ENCODE measurements at regions not wholly inside any gene's neighbourhood (a gene's known extent, or its start where the extent isn't known, plus 50 kb on each side); places are given as distances from the start of the nearest gene placed in this dataset.

GRCh38 chr17:62900096-62900495 is 65.9 kb upstream of the TANC2 start:
- TF ChIP-seq, protein P1, sequence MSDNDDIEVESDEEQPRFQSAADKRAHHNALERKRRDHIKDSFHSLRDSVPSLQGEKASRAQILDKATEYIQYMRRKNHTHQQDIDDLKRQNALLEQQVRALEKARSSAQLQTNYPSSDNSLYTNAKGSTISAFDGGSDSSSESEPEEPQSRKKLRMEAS (IDR thresholded peaks at IDR 0.05), result no peak
- TF ChIP-seq, protein P2, sequence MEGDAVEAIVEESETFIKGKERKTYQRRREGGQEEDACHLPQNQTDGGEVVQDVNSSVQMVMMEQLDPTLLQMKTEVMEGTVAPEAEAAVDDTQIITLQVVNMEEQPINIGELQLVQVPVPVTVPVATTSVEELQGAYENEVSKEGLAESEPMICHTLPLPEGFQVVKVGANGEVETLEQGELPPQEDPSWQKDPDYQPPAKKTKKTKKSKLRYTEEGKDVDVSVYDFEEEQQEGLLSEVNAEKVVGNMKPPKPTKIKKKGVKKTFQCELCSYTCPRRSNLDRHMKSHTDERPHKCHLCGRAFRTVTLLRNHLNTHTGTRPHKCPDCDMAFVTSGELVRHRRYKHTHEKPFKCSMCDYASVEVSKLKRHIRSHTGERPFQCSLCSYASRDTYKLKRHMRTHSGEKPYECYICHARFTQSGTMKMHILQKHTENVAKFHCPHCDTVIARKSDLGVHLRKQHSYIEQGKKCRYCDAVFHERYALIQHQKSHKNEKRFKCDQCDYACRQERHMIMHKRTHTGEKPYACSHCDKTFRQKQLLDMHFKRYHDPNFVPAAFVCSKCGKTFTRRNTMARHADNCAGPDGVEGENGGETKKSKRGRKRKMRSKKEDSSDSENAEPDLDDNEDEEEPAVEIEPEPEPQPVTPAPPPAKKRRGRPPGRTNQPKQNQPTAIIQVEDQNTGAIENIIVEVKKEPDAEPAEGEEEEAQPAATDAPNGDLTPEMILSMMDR (IDR thresholded peaks at IDR 0.05; ENCODE audit: low read depth, low read length, missing input control), result no peak
- TF ChIP-seq SP1 (IDR thresholded peaks at IDR 0.05) (no peak), HNF4A (conservative IDR thresholded peaks at IDR 0.05) (no peak), RAD21 (IDR thresholded peaks at IDR 0.05) (no peak), RXRA (IDR thresholded peaks at IDR 0.05) (no peak)
- TF ChIP-seq, protein P3, sequence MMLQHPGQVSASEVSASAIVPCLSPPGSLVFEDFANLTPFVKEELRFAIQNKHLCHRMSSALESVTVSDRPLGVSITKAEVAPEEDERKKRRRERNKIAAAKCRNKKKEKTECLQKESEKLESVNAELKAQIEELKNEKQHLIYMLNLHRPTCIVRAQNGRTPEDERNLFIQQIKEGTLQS (IDR thresholded peaks at IDR 0.05), result no peak
- TF ChIP-seq, protein P4, sequence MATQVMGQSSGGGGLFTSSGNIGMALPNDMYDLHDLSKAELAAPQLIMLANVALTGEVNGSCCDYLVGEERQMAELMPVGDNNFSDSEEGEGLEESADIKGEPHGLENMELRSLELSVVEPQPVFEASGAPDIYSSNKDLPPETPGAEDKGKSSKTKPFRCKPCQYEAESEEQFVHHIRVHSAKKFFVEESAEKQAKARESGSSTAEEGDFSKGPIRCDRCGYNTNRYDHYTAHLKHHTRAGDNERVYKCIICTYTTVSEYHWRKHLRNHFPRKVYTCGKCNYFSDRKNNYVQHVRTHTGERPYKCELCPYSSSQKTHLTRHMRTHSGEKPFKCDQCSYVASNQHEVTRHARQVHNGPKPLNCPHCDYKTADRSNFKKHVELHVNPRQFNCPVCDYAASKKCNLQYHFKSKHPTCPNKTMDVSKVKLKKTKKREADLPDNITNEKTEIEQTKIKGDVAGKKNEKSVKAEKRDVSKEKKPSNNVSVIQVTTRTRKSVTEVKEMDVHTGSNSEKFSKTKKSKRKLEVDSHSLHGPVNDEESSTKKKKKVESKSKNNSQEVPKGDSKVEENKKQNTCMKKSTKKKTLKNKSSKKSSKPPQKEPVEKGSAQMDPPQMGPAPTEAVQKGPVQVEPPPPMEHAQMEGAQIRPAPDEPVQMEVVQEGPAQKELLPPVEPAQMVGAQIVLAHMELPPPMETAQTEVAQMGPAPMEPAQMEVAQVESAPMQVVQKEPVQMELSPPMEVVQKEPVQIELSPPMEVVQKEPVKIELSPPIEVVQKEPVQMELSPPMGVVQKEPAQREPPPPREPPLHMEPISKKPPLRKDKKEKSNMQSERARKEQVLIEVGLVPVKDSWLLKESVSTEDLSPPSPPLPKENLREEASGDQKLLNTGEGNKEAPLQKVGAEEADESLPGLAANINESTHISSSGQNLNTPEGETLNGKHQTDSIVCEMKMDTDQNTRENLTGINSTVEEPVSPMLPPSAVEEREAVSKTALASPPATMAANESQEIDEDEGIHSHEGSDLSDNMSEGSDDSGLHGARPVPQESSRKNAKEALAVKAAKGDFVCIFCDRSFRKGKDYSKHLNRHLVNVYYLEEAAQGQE (IDR thresholded peaks at IDR 0.05), result no peak
